Neutrophil (primary cell): ENCODE measurements at regions not wholly inside any gene's neighbourhood (a gene's known extent, or its start where the extent isn't known, plus 50 kb on each side); places are given as distances from the start of the nearest gene placed in this dataset.

ENCODE experiments used
- H3K27ac ChIP-seq: fragments of 200-600 bp; sonication (generic); 2 replicates; pipeline ENCODE4 v1.5.1; 2016; ENCODE audit warnings: mild to moderate bottlenecking, moderate library complexity
- H3K27me3 ChIP-seq: fragments of 200-600 bp; sonication (generic); 2 replicates; pipeline ENCODE4 v1.6.0; 2016; ENCODE audit warnings: mild to moderate bottlenecking
- H3K36me3 ChIP-seq: fragments of 200-600 bp; sonication (generic); 2 replicates; pipeline ENCODE4 v1.5.1; 2017
- H3K4me1 ChIP-seq, 2 experiments: fragments of 200-600 bp in 1 of 2; sonication (generic) in 1 of 2; 1 replicate in 1 of 2; 2 replicates in 1 of 2; pipeline versions ENCODE4 v1.5.1 to v1.6.1; 2013 to 2016; ENCODE audit warnings: low read depth in 1 of 2, low read length in 1 of 2, mild to moderate bottlenecking in 1 of 2, moderate library complexity in 1 of 2; ENCODE audit not compliant: control insufficient read depth in 1 of 2, insufficient read depth in 1 of 2
- H3K4me3 ChIP-seq, 2 experiments: fragments of 200-600 bp in 1 of 2; sonication (generic) in 1 of 2; 1 replicate in 1 of 2; 2 replicates in 1 of 2; pipeline ENCODE4 v1.5.1; 2013 to 2016; ENCODE audit warnings: low read depth in 1 of 2, low read length in 1 of 2, mild to moderate bottlenecking in 1 of 2, moderate library complexity in 1 of 2
- H3K9me3 ChIP-seq: fragments of 200-600 bp; sonication (generic); 2 replicates; pipeline ENCODE4 v1.5.1; 2016
- TF ChIP-seq, protein P1 (sequence below): fragments of 200-600 bp; sonication (generic); IDR thresholded peaks from 2 replicates; pipeline ENCODE4 v1.5.1; 2016; ENCODE audit warnings: antibody characterized with exemption

DNA sequence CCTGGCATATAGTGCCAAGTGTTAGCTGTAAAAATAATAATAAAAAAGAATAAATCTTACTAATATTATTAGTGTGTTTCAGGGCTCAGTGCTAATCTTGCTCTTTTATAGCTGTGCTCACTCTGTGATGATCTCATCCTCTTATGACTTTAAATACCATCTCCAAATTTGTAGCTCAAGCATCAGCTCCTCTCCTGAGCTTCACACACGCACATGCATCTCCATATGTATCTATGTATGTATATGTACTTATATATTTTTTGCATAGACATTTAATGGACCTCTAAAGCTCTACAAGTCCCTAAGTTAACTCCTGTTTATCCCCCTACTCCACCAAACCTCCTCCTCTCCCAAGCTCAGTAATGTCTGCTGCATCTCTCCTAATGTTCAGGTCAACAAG lies 170.8 kb upstream of the NR3C1 start:
- TF ChIP-seq, protein P1, sequence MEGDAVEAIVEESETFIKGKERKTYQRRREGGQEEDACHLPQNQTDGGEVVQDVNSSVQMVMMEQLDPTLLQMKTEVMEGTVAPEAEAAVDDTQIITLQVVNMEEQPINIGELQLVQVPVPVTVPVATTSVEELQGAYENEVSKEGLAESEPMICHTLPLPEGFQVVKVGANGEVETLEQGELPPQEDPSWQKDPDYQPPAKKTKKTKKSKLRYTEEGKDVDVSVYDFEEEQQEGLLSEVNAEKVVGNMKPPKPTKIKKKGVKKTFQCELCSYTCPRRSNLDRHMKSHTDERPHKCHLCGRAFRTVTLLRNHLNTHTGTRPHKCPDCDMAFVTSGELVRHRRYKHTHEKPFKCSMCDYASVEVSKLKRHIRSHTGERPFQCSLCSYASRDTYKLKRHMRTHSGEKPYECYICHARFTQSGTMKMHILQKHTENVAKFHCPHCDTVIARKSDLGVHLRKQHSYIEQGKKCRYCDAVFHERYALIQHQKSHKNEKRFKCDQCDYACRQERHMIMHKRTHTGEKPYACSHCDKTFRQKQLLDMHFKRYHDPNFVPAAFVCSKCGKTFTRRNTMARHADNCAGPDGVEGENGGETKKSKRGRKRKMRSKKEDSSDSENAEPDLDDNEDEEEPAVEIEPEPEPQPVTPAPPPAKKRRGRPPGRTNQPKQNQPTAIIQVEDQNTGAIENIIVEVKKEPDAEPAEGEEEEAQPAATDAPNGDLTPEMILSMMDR = no peak
- Histone ChIP-seq H3K9me3 (no peaks in the 10 kb centered on the region), H3K27me3 (no peaks in the 10 kb centered on the region), H3K27ac (no peak overlapping the region), H3K36me3 (no peaks in the 10 kb centered on the region), H3K4me3 (no peak overlapping the region), H3K4me1 (no peaks in the 10 kb centered on the region)

DNA sequence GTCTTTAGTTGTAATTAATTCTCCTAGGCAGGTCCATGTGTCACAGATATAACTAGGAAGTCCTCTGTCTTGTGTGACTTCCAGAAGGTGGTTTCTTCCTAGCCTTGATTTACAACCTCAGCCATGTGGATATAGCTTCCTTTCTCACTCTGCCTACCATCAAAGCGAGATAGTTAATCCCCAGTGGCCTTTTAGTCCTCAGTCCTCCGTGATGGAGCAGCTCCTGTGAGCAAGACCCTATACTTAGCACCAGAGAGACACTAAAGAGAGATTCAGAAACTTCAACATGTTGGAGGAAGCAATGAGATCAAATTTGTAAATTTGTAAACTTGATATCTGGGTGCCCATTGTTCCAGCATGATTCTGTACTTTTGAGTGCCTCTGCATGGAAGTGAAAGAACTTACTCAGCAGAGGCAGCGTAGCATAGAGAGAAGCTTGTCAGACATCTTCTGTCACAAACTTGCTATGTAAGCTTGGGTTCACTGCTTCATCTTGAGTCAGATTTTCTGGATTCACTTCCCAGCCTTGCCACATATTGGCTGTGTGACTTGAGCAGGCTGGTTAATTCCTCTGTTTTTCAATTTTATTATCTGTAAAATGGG lies 170.2 kb upstream of the NR3C1 start:
- Histone ChIP-seq H3K4me3 (no peak overlapping the region), H3K4me1 (no peaks in the 10 kb centered on the region), H3K27me3 (no peaks in the 10 kb centered on the region), H3K27ac (no peak overlapping the region), H3K36me3 (no peaks in the 10 kb centered on the region), H3K9me3 (no peaks in the 10 kb centered on the region)
- TF ChIP-seq, protein P1 = no peak

DNA sequence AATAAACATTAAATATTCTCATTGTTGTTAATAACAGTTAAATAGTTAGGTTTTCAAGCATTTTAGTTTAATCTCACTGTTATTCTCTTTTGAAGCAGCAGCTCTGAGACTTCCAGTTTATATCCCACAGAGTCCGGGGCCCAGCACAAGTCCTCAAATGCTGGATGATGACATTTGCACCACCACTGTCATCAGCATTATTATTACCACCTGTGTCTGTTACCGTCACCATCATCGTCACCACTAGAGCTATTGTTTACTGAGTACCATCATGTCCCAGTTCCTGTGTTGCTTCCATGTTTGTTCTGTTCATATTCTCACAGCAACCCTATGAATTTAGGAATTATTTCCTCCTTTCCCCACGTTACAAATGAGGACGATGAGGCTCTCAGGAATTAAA lies 169.2 kb upstream of the NR3C1 start:
- Histone ChIP-seq H3K27me3 (no peaks in the 10 kb centered on the region), H3K36me3 (no peaks in the 10 kb centered on the region), H3K4me3 (no peak overlapping the region), H3K9me3 (no peaks in the 10 kb centered on the region), H3K4me1 (no peaks in the 10 kb centered on the region), H3K27ac (no peak overlapping the region)
- TF ChIP-seq, protein P1 = no peak

DNA sequence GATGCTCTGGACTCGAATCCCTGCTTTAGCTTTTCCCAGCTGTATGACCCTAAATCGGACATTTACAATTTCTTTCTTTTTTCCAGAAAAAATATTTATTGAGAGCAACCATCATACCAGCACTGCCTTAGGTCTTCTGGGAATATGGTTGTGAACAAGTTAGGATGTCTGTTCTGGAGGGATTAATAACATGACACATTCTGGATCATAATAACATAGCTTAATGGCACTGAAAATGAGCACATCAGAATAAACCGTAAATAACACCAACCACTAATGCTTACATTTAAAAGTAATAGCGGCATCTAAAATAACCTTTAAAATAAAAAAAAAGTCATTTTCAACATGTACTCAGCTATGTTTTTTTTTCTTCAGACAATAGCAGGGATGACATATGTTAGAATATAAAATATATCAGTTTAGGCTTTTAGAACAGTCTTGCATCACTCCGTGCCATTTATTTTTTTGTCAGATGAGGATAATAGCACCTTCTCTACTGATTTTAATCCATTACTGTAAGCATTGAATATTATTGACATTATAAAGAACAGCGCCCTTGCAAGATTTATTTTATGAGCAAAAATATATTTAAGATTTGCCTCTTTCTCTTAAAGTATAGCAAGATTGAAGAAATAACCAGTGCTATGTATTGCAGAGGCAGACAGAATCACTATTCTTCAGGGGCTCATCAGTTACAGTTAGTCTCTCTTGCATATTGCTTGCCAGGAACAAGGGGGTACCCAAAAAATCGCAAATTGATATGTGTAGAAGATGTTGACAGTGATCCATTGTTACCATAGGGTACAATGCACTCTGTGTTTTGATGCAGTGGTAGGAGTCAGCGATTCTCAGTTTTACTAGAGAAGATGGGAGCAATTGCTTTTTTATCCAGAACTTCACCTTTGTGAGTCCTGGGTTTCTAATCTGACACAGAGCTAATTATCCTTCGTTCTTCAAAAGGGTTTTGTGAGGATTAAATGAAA lies 168.4 kb upstream of the NR3C1 start:
- TF ChIP-seq, protein P1 = no peak
- Histone ChIP-seq H3K4me3 (no peak overlapping the region), H3K27ac (no peak overlapping the region), H3K4me1 (no peaks in the 10 kb centered on the region), H3K9me3 (no peaks in the 10 kb centered on the region), H3K27me3 (no peaks in the 10 kb centered on the region), H3K36me3 (no peaks in the 10 kb centered on the region)

DNA sequence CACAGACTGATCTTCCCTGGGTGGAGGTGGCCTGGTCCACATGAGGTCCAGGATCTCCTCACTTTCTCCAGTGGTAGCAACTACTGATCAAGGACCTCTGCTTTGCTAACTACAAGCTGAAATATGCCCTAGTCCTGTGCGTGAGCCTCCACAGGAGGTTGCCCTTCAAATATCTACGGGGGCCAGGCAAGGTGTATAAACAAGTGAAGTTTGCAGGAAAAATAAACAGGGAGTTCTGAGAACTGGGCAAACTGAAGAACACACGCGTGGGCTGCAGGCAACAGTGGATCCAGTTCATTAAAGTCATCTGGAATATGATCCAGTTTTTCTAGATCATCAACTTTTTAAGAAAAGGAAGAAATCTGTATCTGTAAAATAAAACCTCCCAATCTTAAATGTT lies 167.5 kb upstream of the NR3C1 start:
- no peaks in the 10 kb centered on the region for H3K9me3 ChIP-seq
- no peaks in the 10 kb centered on the region for H3K36me3 ChIP-seq
- no peaks in the 10 kb centered on the region for H3K27me3 ChIP-seq
- no peaks in the 10 kb centered on the region for H3K4me1 ChIP-seq
- TF ChIP-seq, protein P1 = no peak
- no peak overlapping the region for H3K27ac ChIP-seq
- H3K4me3 ChIP-seq = no peak overlapping the region
